Panc1 (cell line): ENCODE measurements at regions not wholly inside any gene's neighbourhood (a gene's known extent, or its start where the extent isn't known, plus 50 kb on each side); places are given as distances from the start of the nearest gene placed in this dataset.

Experiments
- TF ChIP-seq, protein P1 (sequence below): fragments of 450-650 bp; IDR thresholded peaks from 2 replicates; pipeline ENCODE4 v1.5.1; 2017; ENCODE audit warnings: mild to moderate bottlenecking
- TF ChIP-seq, protein P2 (sequence below), 2 experiments: IDR thresholded peaks; 2 replicates each; pipeline ENCODE4 v1.6.1; 2011 to 2012; ENCODE audit warnings: low read depth in 2 of 2, control low read depth in 1 of 2, low read length in 1 of 2, mild to moderate bottlenecking in 1 of 2, moderate library complexity in 1 of 2; ENCODE audit not compliant: insufficient read depth in 1 of 2

DNA sequence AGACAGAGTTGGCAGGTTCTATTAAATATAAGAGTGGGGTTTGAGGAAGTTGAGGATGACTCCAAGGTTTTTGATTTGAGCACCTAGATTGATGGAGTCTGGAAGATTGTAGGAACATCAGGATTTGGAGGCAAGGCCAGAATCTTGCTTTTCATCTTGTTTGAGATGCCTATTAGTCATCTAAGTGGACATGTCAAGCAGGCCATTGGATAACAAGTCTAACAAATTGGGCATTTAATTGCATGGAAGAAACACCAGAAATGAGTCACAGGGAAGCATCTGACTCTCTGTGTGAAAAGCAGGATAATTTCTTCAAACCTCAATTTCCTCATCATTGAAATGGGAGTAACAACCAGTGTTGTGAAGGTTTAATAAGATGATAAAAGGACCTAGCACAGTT lies 53.3 kb upstream of the ARL15 start:
- TF ChIP-seq, protein P1, sequence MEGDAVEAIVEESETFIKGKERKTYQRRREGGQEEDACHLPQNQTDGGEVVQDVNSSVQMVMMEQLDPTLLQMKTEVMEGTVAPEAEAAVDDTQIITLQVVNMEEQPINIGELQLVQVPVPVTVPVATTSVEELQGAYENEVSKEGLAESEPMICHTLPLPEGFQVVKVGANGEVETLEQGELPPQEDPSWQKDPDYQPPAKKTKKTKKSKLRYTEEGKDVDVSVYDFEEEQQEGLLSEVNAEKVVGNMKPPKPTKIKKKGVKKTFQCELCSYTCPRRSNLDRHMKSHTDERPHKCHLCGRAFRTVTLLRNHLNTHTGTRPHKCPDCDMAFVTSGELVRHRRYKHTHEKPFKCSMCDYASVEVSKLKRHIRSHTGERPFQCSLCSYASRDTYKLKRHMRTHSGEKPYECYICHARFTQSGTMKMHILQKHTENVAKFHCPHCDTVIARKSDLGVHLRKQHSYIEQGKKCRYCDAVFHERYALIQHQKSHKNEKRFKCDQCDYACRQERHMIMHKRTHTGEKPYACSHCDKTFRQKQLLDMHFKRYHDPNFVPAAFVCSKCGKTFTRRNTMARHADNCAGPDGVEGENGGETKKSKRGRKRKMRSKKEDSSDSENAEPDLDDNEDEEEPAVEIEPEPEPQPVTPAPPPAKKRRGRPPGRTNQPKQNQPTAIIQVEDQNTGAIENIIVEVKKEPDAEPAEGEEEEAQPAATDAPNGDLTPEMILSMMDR = no peak
- TF ChIP-seq, protein P2, sequence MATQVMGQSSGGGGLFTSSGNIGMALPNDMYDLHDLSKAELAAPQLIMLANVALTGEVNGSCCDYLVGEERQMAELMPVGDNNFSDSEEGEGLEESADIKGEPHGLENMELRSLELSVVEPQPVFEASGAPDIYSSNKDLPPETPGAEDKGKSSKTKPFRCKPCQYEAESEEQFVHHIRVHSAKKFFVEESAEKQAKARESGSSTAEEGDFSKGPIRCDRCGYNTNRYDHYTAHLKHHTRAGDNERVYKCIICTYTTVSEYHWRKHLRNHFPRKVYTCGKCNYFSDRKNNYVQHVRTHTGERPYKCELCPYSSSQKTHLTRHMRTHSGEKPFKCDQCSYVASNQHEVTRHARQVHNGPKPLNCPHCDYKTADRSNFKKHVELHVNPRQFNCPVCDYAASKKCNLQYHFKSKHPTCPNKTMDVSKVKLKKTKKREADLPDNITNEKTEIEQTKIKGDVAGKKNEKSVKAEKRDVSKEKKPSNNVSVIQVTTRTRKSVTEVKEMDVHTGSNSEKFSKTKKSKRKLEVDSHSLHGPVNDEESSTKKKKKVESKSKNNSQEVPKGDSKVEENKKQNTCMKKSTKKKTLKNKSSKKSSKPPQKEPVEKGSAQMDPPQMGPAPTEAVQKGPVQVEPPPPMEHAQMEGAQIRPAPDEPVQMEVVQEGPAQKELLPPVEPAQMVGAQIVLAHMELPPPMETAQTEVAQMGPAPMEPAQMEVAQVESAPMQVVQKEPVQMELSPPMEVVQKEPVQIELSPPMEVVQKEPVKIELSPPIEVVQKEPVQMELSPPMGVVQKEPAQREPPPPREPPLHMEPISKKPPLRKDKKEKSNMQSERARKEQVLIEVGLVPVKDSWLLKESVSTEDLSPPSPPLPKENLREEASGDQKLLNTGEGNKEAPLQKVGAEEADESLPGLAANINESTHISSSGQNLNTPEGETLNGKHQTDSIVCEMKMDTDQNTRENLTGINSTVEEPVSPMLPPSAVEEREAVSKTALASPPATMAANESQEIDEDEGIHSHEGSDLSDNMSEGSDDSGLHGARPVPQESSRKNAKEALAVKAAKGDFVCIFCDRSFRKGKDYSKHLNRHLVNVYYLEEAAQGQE (IDR thresholded peaks at IDR 0.05; ENCODE audit: insufficient read depth in 1 of 2, low read depth in 2 of 2, low read length in 1 of 2) = no peak
